Stimulated activated CD4-positive, alpha-beta T cell treated with anti-CD3 and anti-CD28 coated beads, Interleukin-4, amount 100 ng/mL, for 1 hour (primary cell): ENCODE measurements at regions not wholly inside any gene's neighbourhood (a gene's known extent, or its start where the extent isn't known, plus 50 kb on each side); places are given as distances from the start of the nearest gene placed in this dataset.

Experiments used
- DNase-seq: peaks from one replicate; pipeline ENCODE4 v3.0.0-alpha.2; 2020

DNA sequence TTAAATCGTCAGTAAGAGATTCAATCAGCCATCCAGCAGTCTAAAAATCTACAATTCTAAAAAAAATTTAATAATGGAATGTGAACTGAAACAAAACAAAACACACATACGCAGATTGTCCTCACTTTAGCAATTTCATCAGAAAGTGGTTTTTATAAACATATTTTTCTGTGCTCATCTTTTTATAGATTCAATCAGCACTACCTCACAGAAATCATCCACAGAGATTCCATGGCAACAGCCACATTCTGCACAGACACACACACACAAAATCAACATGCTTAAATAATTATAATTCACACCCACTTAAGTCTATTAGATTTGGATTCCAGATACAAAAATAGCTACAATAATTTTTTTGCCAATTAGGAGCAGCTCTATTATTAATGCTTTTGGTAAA, 149.0 kb upstream of the KCNIP4 start:
- DNase-seq: no peak

- no peak for DNase-seq
Observed at GRCh38 chr4:22094217-22094616, 145.6 kb upstream of the KCNIP4 start.

- DNase-seq: no peak
Observed at GRCh38 chr4:22093126-22093525, 144.6 kb upstream of the KCNIP4 start.

- DNase-seq: no peak
Observed at GRCh38 chr4:22091906-22092305, 143.3 kb upstream of the KCNIP4 start.

DNA sequence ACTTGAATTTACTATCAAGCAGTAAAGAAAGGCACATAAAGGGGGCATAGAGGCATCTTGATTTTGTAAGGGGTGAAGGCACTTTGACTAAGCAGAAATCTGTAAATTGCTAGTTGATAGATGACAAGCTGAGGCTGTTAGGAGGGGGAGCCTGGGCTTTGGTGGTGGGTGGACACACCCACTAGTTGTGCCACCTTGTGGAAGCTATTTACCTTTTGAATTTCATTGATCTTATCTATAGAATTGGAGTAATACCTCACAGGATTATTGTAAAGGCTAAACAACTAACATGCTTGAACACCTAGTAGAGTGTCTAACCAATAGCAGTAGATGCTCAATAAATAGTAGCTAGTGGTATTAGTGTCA, 142.8 kb upstream of the KCNIP4 start:
- DNase-seq: no peak

GRCh38 chr4:22090661-22091351, 142.2 kb upstream of the KCNIP4 start:
- DNase-seq: no peak

DNA sequence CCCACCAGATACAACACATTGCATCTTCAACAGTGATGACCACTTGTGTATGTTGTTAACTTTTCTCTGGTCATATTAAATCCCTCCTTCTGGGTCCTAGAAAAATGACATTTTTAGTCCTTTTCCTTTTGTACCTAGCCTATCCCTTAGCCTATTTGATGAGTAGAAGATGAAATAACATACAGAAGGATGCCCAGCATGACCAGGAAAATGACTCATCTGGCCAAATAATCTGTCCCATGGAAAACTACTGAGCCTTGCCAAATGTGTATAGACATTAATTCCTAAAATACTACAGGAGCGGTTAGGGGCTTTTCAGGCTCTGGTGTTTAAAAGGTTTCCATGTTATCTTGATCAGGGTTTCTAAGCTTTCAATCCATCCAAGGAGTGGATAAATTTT, 129.0 kb upstream of the KCNIP4 start:
- DNase-seq: no peak

- DNase-seq: no peak
Observed at GRCh38 chr4:22072726-22073125, 124.2 kb upstream of the KCNIP4 start.

GRCh38 chr4:22072240-22072639, 123.7 kb upstream of the KCNIP4 start:
- DNase-seq: no peak

- DNase-seq: no peak
Observed at GRCh38 chr4:22071749-22072148, 123.2 kb upstream of the KCNIP4 start.

GRCh38 chr4:22070256-22070655, 121.7 kb upstream of the KCNIP4 start:
- DNase-seq: no peak

- no peak for DNase-seq
Observed at GRCh38 chr4:22063613-22064012, 115.0 kb upstream of the KCNIP4 start.

- no peak for DNase-seq
Observed at GRCh38 chr4:22062676-22063075, 114.1 kb upstream of the KCNIP4 start.

- no peak for DNase-seq
Observed at GRCh38 chr4:22055954-22056353, 107.4 kb upstream of the KCNIP4 start.

DNA sequence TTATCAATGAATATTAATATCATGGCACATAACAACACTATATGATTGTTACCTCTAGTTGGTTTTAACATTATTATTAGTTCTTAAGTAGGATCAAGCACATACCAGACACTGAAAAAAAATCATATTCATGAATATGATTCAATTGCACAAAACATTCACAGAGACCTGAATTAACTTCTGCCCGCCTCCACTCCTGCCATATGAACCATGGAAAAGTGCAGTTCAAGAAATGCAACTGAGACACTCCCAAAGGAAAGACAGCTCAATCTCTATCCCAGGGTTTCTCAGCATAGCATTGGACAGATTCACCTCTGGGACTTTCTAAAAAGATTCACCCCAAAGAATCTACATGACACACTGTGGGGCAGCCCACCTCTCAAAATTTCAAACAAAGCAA, 103.5 kb upstream of the KCNIP4 start:
- no peak for DNase-seq

GRCh38 chr4:22048323-22048722, 99.8 kb upstream of the KCNIP4 start:
- no peak for DNase-seq

GRCh38 chr4:22047793-22048192, 99.2 kb upstream of the KCNIP4 start:
- DNase-seq: no peak

DNA sequence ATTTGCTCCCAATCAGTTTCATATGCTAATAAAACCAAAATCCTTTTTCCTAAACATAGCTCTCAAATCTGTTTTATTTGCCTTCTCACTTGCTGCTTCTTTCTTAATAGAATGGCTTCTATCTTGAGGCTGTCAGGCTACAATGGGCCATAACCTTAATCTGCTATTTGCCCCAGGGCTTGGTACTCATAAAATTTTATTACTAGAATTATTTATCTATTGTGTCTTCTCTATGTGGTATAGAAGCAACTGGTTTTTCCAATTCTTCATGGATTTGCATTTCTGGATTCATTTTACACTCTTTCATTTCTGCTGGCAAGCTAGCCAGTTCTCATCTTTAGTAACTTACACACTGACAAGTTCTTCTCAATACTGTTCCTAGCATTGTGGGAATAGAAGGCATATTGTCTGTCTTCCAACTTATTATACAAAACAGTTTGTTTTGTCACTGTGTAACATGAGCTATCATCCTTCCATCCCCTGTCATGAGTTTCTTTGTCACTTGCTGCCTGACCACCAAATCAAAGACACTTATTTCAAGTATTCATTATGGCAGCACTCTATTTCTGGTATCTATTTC, 96.6 kb upstream of the KCNIP4 start:
- DNase-seq: no peak

DNA sequence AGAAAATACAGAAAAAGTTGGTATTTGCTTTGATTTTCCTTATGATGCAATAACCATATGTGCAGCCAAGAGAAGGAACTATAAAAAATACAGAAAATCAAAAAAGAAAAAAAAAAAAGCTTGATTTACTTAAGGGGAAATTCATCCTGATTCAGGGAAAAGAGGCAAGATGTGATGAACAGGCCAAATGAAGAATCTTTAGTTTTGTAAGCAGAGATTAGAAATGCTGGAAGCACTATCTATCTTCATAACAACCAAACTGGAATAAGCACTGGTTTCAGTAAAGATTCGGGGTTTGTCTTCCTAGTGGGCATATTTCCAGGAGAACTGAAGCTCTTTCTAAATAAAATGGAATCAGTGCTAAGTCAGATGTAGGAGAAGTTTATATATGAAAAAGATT, 82.9 kb upstream of the KCNIP4 start:
- no peak for DNase-seq

- DNase-seq: no peak
Observed at GRCh38 chr4:22030881-22031280, 82.3 kb upstream of the KCNIP4 start.

DNA sequence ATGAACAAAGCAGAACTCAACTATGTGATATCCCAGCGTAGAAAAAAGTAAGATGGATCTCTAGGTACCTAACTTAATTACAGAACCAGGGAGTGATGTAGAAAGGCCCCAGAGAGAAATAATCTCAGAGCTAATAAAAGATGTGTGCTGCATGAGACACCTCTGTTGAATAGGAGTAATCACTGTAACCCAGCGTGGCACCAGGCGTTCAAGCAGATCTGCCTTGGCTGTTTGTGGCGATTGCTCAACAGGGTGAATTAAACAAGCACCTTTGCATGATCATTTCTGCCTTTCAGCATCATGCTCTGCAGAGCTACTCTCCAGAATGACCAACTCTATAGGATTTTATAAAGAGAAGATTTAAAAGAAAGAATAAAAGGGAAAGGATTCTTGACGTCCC, 81.7 kb upstream of the KCNIP4 start:
- DNase-seq: no peak

DNA sequence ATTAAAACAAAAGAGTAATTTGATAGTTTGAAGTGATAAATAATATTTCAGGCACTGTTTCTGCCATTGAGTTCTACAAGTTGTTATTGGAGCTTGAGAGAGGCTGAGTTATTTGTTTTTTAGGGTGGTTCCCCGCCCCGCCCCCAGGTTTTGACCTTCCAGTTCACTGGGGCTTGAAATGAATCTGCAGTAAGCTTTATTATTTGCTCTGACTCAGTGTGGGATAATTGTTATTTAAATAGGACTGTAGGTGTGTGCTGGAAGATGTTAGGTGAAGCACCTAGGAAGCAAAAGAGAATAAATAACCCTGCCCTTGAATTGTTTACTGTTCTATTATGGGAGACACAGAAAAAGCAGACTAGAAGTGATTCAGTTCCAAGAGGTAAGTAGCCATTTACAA, 81.2 kb upstream of the KCNIP4 start:
- DNase-seq: no peak

- DNase-seq: no peak
Observed at GRCh38 chr4:22021106-22021505, 72.5 kb upstream of the KCNIP4 start.

GRCh38 chr4:22020129-22020528, 71.6 kb upstream of the KCNIP4 start:
- no peak for DNase-seq

DNA sequence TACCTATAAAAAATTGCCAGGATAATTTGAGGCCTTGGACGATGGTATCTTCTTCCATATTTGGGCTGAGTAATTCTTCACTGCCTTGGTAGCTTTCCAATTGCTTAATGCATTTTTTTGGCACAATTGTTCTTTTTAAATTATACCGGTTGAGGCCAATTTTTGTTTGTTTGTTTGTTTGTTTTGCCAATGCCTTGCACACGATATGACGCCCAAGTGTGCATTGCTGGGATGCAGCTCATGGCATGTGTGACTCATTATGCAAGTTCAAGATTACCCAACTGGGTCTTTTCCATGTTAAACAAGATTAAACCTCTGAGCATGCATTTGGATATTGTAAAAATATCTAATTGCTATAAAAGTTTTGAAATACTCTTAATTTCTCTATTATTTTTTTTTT, 71.1 kb upstream of the KCNIP4 start:
- DNase-seq: no peak
